Smooth muscle cell (in vitro differentiated cells): ENCODE measurements at regions not wholly inside any gene's neighbourhood (a gene's known extent, or its start where the extent isn't known, plus 50 kb on each side); places are given as distances from the start of the nearest gene placed in this dataset.

Source experiments
- DNase-seq: peaks from one replicate; lab custom pipeline; 2025; ENCODE audit not compliant: unreplicated experiment; lab: John Stamatoyannopoulos, UW
- H2AFZ ChIP-seq: fragments of 200-600 bp; sonication (generic); 2 replicates; pipeline ENCODE4 v1.6.0; 2016; ENCODE audit warnings: antibody characterized with exemption, low read depth, mild to moderate bottlenecking
- H3F3A ChIP-seq: fragments of 200-600 bp; sonication (generic); 2 replicates; pipeline ENCODE4 v1.6.0; 2017; ENCODE audit warnings: antibody characterized with exemption, low read depth
- H3K27ac ChIP-seq: fragments of 200-600 bp; sonication (generic); 2 replicates; pipeline ENCODE4 v1.5.1; 2016; ENCODE audit warnings: low read depth, mild to moderate bottlenecking
- H3K27me3 ChIP-seq: fragments of 200-600 bp; sonication (generic); 2 replicates; pipeline ENCODE4 v1.6.1; 2016; ENCODE audit warnings: low read depth, mild to moderate bottlenecking
- H3K36me3 ChIP-seq: fragments of 200-600 bp; sonication (generic); 2 replicates; pipeline ENCODE4 v1.5.1; 2016; ENCODE audit warnings: low read depth
- H3K4me1 ChIP-seq: fragments of 200-600 bp; sonication (generic); 2 replicates; pipeline ENCODE4 v1.5.1; 2016; ENCODE audit warnings: low read depth
- H3K4me2 ChIP-seq: fragments of 200-600 bp; sonication (generic); 2 replicates; pipeline ENCODE4 v1.6.0; 2016; ENCODE audit warnings: mild to moderate bottlenecking
- H3K4me3 ChIP-seq: fragments of 200-600 bp; sonication (generic); 2 replicates; pipeline ENCODE4 v1.5.1; 2016; ENCODE audit warnings: mild to moderate bottlenecking
- H3K79me2 ChIP-seq: fragments of 200-600 bp; sonication (generic); 2 replicates; pipeline ENCODE4 v1.6.0; 2016; ENCODE audit warnings: low read depth, mild to moderate bottlenecking
- H3K9ac ChIP-seq: fragments of 200-600 bp; sonication (generic); 2 replicates; pipeline ENCODE4 v1.6.0; 2016; ENCODE audit warnings: low read depth
- H3K9me3 ChIP-seq: fragments of 200-600 bp; sonication (generic); replicated peaks from 2 replicates; pipeline ENCODE4 v1.5.1; 2016; ENCODE audit warnings: low read depth
- H4K20me1 ChIP-seq: fragments of 200-600 bp; sonication (generic); 2 replicates; pipeline ENCODE4 v1.6.0; 2016; ENCODE audit warnings: low read depth
- WGBS: methylation state at CpG from one replicate; pipeline ENCODE4 v1.1.7; 2016; ENCODE audit warnings: low lambda C conversion rate; 5-methylcytosine and 5-hydroxymethylcytosine counted together
- TF ChIP-seq, protein P1 (sequence below): fragments of 200-600 bp; sonication (generic); IDR thresholded peaks from 2 replicates; pipeline ENCODE4 v1.5.1; 2017; ENCODE audit warnings: borderline replicate concordance, mild to moderate bottlenecking, antibody characterized with exemption; ENCODE audit not compliant: insufficient read depth, poor library complexity, severe bottlenecking

DNA sequence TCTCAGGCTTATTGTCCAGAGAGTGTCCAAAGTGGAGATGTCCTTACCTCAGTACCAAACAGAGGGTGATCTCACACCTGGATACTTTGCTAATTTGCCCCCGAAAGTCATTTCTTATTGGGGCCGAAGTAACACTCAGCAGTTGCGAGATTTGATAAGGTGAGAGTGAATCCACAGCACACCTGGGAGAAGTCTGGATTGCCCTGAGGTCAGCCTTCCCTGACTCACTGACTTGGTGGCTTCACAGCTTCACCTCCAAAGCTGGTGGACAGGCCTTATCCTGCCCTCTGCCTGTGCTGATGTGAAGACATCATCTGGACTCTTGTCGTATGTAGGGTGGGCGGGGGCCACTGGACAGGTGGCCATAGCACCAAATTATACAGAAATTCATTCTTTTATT, 101.9 kb upstream of the ARMC2 start:
- peak overlapping the region; percentile 74 for H3K27ac ChIP-seq
- no peaks in the 10 kb centered on the region for H3K36me3 ChIP-seq
- DNase-seq = no peak
- TF ChIP-seq, protein P1, sequence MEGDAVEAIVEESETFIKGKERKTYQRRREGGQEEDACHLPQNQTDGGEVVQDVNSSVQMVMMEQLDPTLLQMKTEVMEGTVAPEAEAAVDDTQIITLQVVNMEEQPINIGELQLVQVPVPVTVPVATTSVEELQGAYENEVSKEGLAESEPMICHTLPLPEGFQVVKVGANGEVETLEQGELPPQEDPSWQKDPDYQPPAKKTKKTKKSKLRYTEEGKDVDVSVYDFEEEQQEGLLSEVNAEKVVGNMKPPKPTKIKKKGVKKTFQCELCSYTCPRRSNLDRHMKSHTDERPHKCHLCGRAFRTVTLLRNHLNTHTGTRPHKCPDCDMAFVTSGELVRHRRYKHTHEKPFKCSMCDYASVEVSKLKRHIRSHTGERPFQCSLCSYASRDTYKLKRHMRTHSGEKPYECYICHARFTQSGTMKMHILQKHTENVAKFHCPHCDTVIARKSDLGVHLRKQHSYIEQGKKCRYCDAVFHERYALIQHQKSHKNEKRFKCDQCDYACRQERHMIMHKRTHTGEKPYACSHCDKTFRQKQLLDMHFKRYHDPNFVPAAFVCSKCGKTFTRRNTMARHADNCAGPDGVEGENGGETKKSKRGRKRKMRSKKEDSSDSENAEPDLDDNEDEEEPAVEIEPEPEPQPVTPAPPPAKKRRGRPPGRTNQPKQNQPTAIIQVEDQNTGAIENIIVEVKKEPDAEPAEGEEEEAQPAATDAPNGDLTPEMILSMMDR = no peak
- H2AFZ ChIP-seq = no peak overlapping the region
- no peaks in the 10 kb centered on the region for H4K20me1 ChIP-seq
- H3K9ac ChIP-seq = no peak overlapping the region
- no peaks in the 10 kb centered on the region for H3K4me1 ChIP-seq
- no peaks in the 10 kb centered on the region for H3K27me3 ChIP-seq
- WGBS = 55% methylated on average over 5 of the region's 5 CpGs
- H3K4me3 ChIP-seq = no peak overlapping the region
- H3K9me3 ChIP-seq = no peaks in the 10 kb centered on the region
- peak overlapping the region; percentile 32 for H3K4me2 ChIP-seq
- H3F3A ChIP-seq = peaks cover 7% of the 10 kb centered on the region
- no peaks in the 10 kb centered on the region for H3K79me2 ChIP-seq

DNA sequence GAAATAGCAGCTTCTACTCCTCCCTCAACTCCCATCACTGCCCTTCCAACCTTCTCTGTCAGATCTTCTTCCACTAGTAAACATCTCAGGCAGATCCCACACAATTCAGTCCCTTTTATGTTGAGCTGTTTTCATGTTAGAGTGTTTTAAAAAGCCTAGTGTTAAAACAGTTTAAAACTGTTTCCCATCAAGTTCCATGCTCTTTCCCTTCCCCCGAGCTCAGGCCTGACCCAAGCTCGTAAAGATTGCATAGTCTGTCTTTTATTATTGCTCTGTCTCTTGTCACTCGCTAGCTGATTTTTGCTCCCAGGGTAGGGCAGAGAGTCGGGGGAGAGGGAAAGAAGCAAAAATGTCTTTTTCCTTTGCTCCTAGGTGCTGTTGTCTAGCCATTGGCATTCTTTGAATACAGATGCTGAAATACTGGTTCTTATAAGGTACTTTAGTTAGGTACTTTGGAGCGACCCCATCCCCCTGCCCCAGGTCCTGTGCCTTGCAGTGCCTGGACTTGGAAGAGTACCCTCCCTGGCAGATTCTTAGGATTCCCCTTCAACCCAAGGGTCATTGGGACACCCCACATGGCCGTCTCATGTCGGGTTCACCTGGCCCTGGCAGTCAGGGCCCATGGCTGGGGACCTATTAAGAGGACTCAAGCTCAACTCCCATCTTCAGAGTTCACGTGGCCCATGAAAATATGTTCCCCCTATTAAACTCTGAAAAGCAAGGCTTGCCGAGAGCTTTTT, 101.2 kb upstream of the ARMC2 start:
- Histone ChIP-seq H2AFZ (peak overlapping the region; percentile 1), H3K9me3 (no peaks in the 10 kb centered on the region), H3K4me3 (no peak overlapping the region), H3K9ac (no peak overlapping the region), H3K4me2 (peak overlapping the region; percentile 32), H3K79me2 (no peaks in the 10 kb centered on the region), H3K4me1 (no peaks in the 10 kb centered on the region), H3K27me3 (no peaks in the 10 kb centered on the region), H3K36me3 (no peaks in the 10 kb centered on the region), H4K20me1 (no peaks in the 10 kb centered on the region), H3K27ac (peak overlapping the region; percentile 74), H3F3A (peaks cover 7% of the 10 kb centered on the region)
- WGBS = 37% methylated on average over 9 of the region's 9 CpGs
- no peak for DNase-seq
- TF ChIP-seq, protein P1 = no peak

DNA sequence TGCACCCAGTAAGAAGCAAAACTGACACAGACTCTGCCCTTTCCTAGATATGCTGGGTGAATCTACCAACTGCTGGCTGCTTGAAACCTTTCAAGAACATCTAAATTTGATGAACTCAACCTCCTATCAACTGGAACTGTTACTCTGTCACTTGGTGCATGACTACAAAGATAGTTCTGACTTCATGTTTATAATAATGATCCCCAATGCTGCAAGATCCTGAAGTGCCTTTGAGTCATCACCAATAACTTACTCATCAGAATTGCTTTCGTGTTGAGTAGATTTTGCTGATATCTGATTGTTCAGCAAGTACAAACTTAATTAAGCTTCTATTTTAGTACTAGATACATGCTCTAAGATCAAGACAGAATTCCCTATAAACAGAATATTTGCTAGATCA, 100.2 kb upstream of the ARMC2 start:
- no peaks in the 10 kb centered on the region for H3K27me3 ChIP-seq
- H3K27ac ChIP-seq = peak overlapping the region; percentile 91
- H3K9ac ChIP-seq = peak overlapping the region; percentile 41
- no peaks in the 10 kb centered on the region for H3K79me2 ChIP-seq
- DNase-seq = no peak
- WGBS = 5% methylated on average over 1 of the region's 1 CpG
- H3K9me3 ChIP-seq = no peaks in the 10 kb centered on the region
- H4K20me1 ChIP-seq = no peaks in the 10 kb centered on the region
- H2AFZ ChIP-seq = no peak overlapping the region
- no peaks in the 10 kb centered on the region for H3K4me1 ChIP-seq
- TF ChIP-seq, protein P1 = no peak
- H3K4me2 ChIP-seq = no peak overlapping the region
- H3K36me3 ChIP-seq = no peaks in the 10 kb centered on the region
- H3K4me3 ChIP-seq = no peak overlapping the region
- H3F3A ChIP-seq = peaks cover 7% of the 10 kb centered on the region

DNA sequence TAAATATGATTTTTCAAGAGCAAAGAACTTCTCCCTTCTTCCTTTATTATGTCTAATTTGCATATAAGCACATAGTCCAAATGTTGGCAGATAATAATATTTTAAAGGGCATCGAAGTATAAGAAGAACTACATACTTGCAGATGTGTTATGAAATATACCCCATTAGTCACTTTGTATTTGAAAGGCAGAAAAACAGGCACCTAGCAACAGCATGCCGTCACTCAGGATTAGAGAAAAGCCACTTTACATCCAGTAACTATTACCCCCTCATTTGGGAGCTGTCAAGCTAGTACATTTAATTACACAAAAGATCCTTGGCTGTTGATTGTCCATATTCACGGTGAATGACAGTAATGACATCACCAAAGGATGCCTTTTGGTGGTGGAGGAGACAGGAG, 99.3 kb upstream of the ARMC2 start:
- Histone ChIP-seq H3K9ac (peak overlapping the region; percentile 41), H2AFZ (no peak overlapping the region), H3K9me3 (no peaks in the 10 kb centered on the region), H3K79me2 (no peaks in the 10 kb centered on the region), H3K4me2 (no peak overlapping the region), H3K27me3 (no peaks in the 10 kb centered on the region), H3K4me3 (no peak overlapping the region), H3K4me1 (no peaks in the 10 kb centered on the region), H4K20me1 (no peaks in the 10 kb centered on the region), H3F3A (peaks cover 7% of the 10 kb centered on the region), H3K36me3 (no peaks in the 10 kb centered on the region), H3K27ac (peak overlapping the region; percentile 91)
- DNase-seq = no peak
- WGBS = 61% methylated on average over 3 of the region's 3 CpGs
- TF ChIP-seq, protein P1 = no peak
